Endodermal cell (in vitro differentiated cells): ENCODE measurements at regions not wholly inside any gene's neighbourhood (a gene's known extent, or its start where the extent isn't known, plus 50 kb on each side); places are given as distances from the start of the nearest gene placed in this dataset.

ENCODE experiments used
- DNase-seq: peaks from one replicate; pipeline ENCODE4 v3.0.0-alpha.2; 2017
- H3K27ac ChIP-seq: 2 replicates; pipeline ENCODE4 v1.5.1; 2013; ENCODE audit warnings: mild to moderate bottlenecking, low read depth, low read length, moderate library complexity
- H3K27me3 ChIP-seq: 2 replicates; pipeline ENCODE4 v1.6.1; 2013; ENCODE audit warnings: mild to moderate bottlenecking, low read length, moderate library complexity; ENCODE audit not compliant: insufficient read depth, control insufficient read depth, poor library complexity, severe bottlenecking
- H3K36me3 ChIP-seq: 2 replicates; pipeline ENCODE4 v1.7.0; 2013; ENCODE audit warnings: mild to moderate bottlenecking, low read length, moderate library complexity; ENCODE audit not compliant: control insufficient read depth, insufficient read depth
- H3K4me1 ChIP-seq: one replicate; pipeline ENCODE4 v1.7.0; 2013; ENCODE audit warnings: low read length; ENCODE audit not compliant: control insufficient read depth, insufficient read depth
- H3K4me3 ChIP-seq: 2 replicates; pipeline ENCODE4 v1.5.1; 2013; ENCODE audit warnings: mild to moderate bottlenecking, low read length, moderate library complexity
- H3K9ac ChIP-seq: 2 replicates; pipeline ENCODE4 v1.6.1; 2013; ENCODE audit warnings: mild to moderate bottlenecking, low read length, moderate library complexity; ENCODE audit not compliant: poor library complexity, severe bottlenecking; ENCODE audit errors: extremely low read depth
- H3K9me3 ChIP-seq: 2 replicates; pipeline ENCODE4 v1.6.1; 2013; ENCODE audit warnings: mild to moderate bottlenecking, low read length, moderate library complexity; ENCODE audit not compliant: control insufficient read depth
- H3K27ac Mint-ChIP-seq: 2 replicates; pipeline ENCODE4 v1.8.0; 2020; ENCODE audit warnings: mixed read lengths
- H3K27me3 Mint-ChIP-seq: 2 replicates; pipeline ENCODE4 v1.8.0; 2021; ENCODE audit warnings: mild to moderate bottlenecking, mixed read lengths; ENCODE audit not compliant: insufficient read depth
- H3K36me3 Mint-ChIP-seq: 2 replicates; pipeline ENCODE4 v1.8.0; 2020; ENCODE audit warnings: low read depth, mixed read lengths
- H3K4me1 Mint-ChIP-seq: 2 replicates; pipeline ENCODE4 v1.8.0; 2020; ENCODE audit warnings: mixed read lengths
- H3K4me3 Mint-ChIP-seq: 2 replicates; pipeline ENCODE4 v1.8.0; 2020; ENCODE audit warnings: mild to moderate bottlenecking, moderate library complexity, mixed read lengths
- H3K9me3 Mint-ChIP-seq: 2 replicates; pipeline ENCODE4 v1.8.0; 2020; ENCODE audit warnings: mild to moderate bottlenecking, mixed read lengths
- WGBS, 2 experiments: methylation state at CpG; one replicate each; pipeline versions ENCODE4 v1.1.5 to v1.1.7; 2013; ENCODE audit warnings: missing lambda C conversion rate in 2 of 2, mixed read lengths in 1 of 2; ENCODE audit not compliant: insufficient coverage in 1 of 2, insufficient read length in 1 of 2; 5-methylcytosine and 5-hydroxymethylcytosine counted together
- TF ChIP-seq, protein P1 (sequence below): fragments of 200-600 bp; sonication (generic); conservative IDR thresholded peaks from 2 replicates; pipeline ENCODE4 v1.5.0; 2021; ENCODE audit warnings: antibody characterized with exemption, mild to moderate bottlenecking

DNA sequence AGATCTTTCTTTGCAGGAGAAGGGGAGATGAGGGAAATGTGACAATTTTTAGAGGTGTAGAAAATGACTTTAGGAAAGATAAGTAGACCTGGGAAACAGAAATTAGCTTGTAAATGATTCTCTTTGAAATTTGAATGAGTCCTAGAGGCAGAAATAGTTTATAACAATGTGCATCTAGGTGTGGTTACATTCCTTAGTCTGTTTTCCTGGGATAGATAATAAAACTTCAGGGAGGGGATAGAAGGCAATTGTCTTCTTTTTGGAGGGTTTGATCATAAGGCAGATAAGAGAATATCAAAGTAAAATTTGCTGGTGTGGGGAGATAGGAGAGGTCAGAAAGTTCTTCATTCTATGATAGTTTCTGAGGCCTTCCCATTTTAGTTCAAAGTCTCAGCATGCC, 1344.3 kb upstream of the LRRTM1 start:
- H3K4me3 Mint-ChIP-seq: no peak overlapping the region
- no peaks in the 10 kb centered on the region for H3K27me3 Mint-ChIP-seq
- peak overlapping the region; percentile 19 for H3K27ac Mint-ChIP-seq
- Histone ChIP-seq H3K27ac (no peak overlapping the region), H3K9me3 (peaks cover 31% of the 10 kb centered on the region), H3K9ac (no peak overlapping the region), H3K4me1 (no peaks in the 10 kb centered on the region), H3K36me3 (no peaks in the 10 kb centered on the region), H3K27me3 (no peaks in the 10 kb centered on the region), H3K4me3 (no peak overlapping the region)
- H3K4me1 Mint-ChIP-seq: peaks cover 11% of the 10 kb centered on the region
- no peak for DNase-seq
- H3K9me3 Mint-ChIP-seq: peaks cover 10% of the 10 kb centered on the region
- H3K36me3 Mint-ChIP-seq: peaks cover 5% of the 10 kb centered on the region
- TF ChIP-seq, protein P1, sequence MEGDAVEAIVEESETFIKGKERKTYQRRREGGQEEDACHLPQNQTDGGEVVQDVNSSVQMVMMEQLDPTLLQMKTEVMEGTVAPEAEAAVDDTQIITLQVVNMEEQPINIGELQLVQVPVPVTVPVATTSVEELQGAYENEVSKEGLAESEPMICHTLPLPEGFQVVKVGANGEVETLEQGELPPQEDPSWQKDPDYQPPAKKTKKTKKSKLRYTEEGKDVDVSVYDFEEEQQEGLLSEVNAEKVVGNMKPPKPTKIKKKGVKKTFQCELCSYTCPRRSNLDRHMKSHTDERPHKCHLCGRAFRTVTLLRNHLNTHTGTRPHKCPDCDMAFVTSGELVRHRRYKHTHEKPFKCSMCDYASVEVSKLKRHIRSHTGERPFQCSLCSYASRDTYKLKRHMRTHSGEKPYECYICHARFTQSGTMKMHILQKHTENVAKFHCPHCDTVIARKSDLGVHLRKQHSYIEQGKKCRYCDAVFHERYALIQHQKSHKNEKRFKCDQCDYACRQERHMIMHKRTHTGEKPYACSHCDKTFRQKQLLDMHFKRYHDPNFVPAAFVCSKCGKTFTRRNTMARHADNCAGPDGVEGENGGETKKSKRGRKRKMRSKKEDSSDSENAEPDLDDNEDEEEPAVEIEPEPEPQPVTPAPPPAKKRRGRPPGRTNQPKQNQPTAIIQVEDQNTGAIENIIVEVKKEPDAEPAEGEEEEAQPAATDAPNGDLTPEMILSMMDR: no peak

DNA sequence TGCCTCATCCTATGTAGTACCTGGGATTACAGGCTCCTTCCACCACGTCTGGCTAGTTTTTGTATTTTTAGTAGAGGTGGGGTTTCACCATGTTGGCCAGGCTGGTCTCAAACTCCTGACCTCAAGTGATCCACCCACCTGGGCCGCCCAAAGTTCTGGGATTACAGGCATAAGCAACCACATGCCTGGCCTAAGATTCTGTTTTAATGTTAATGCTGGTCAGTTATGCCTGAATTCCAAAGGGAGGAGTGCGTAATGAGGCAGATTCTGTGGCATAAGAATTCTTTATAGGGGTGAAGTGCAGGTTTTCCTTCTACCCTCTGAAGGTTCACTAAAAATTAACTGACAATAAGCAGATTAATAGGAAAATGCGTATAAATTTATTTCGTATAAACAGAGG, 1343.8 kb upstream of the LRRTM1 start:
- no peaks in the 10 kb centered on the region for H3K4me1 ChIP-seq
- no peaks in the 10 kb centered on the region for H3K27me3 Mint-ChIP-seq
- peaks cover 1% of the 10 kb centered on the region for H3K36me3 Mint-ChIP-seq
- peak; percentile 61 for DNase-seq
- H3K9me3 Mint-ChIP-seq: peaks cover 10% of the 10 kb centered on the region
- peak overlapping the region; percentile 31 for H3K4me3 ChIP-seq
- H3K27ac ChIP-seq: no peak overlapping the region
- no peak overlapping the region for H3K9ac ChIP-seq
- H3K9me3 ChIP-seq: peaks cover 31% of the 10 kb centered on the region
- H3K27ac Mint-ChIP-seq: peak overlapping the region; percentile 19
- no peaks in the 10 kb centered on the region for H3K27me3 ChIP-seq
- 60 to 82% methylated on average over 2 to 5 of the region's 5 CpGs for WGBS, 2 experiments
- no peaks in the 10 kb centered on the region for H3K36me3 ChIP-seq
- H3K4me1 Mint-ChIP-seq: peaks cover 11% of the 10 kb centered on the region
- TF ChIP-seq, protein P1: no peak
- H3K4me3 Mint-ChIP-seq: no peak overlapping the region

GRCh38 chr2:81647715-81648230, 1343.2 kb upstream of the LRRTM1 start:
- Mint-ChIP-seq H3K4me1 (peaks cover 11% of the 10 kb centered on the region), H3K9me3 (peaks cover 10% of the 10 kb centered on the region), H3K36me3 (no peaks in the 10 kb centered on the region), H3K27ac (no peak overlapping the region), H3K4me3 (no peak overlapping the region), H3K27me3 (no peaks in the 10 kb centered on the region)
- Histone ChIP-seq H3K36me3 (no peaks in the 10 kb centered on the region), H3K9me3 (peaks cover 31% of the 10 kb centered on the region), H3K9ac (no peak overlapping the region), H3K27me3 (no peaks in the 10 kb centered on the region), H3K4me3 (peak overlapping the region; percentile 31), H3K27ac (no peak overlapping the region), H3K4me1 (no peaks in the 10 kb centered on the region)
- no peak for DNase-seq
- TF ChIP-seq, protein P1: no peak
